SK-N-SH treated with all-trans-retinoic acid at 6 μM for 48 hours (cell line): ENCODE measurements at regions not wholly inside any gene's neighbourhood (a gene's known extent, or its start where the extent isn't known, plus 50 kb on each side); places are given as distances from the start of the nearest gene placed in this dataset.

Source experiments
- CREB5 ChIP-seq: fragments of 250-450 bp; sonication (Bioruptor Pico); IDR thresholded peaks from 2 replicates; pipeline ENCODE4 v1.5.1; 2020; ENCODE audit warnings: low read depth, mild to moderate bottlenecking, moderate library complexity
- GLIS3 ChIP-seq: fragments of 250-450 bp; sonication (Bioruptor Pico); IDR thresholded peaks from 2 replicates; pipeline ENCODE4 v1.5.0; 2020; ENCODE audit warnings: mild to moderate bottlenecking, moderate library complexity
- PATZ1 ChIP-seq: fragments of 250-450 bp; sonication (Bioruptor Pico); IDR thresholded peaks from 2 replicates; pipeline ENCODE4 v1.8.0; 2020; ENCODE audit warnings: mild to moderate bottlenecking, moderate library complexity, borderline replicate concordance
- POU6F1 ChIP-seq: fragments of 250-450 bp; sonication (Bioruptor Pico); IDR thresholded peaks from 2 replicates; pipeline ENCODE4 v1.8.0; 2021; ENCODE audit warnings: low read depth, mild to moderate bottlenecking, moderate library complexity, borderline replicate concordance
- PPARA ChIP-seq: fragments of 250-450 bp; sonication (Bioruptor Pico); IDR thresholded peaks from 2 replicates; pipeline ENCODE4 v1.5.0; 2020; ENCODE audit warnings: mild to moderate bottlenecking, borderline replicate concordance
- TCF4 ChIP-seq: fragments of 250-450 bp; sonication (Bioruptor Pico); IDR thresholded peaks from 2 replicates; pipeline ENCODE4 v1.8.0; 2021; ENCODE audit warnings: mild to moderate bottlenecking, moderate library complexity, borderline replicate concordance
- TOX ChIP-seq: fragments of 250-450 bp; sonication (Bioruptor Pico); IDR thresholded peaks from 2 replicates; pipeline ENCODE4 v1.8.0; 2021; ENCODE audit warnings: mild to moderate bottlenecking, moderate library complexity, borderline replicate concordance
- TSHZ2 ChIP-seq: fragments of 250-450 bp; sonication (Bioruptor Pico); IDR thresholded peaks from 2 replicates; pipeline ENCODE4 v1.5.0; 2020; ENCODE audit warnings: mild to moderate bottlenecking, moderate library complexity
- ZC3H10 ChIP-seq: fragments of 250-450 bp; sonication (Bioruptor Pico); IDR thresholded peaks from 2 replicates; pipeline ENCODE4 v1.5.1; 2021; ENCODE audit warnings: mild to moderate bottlenecking, moderate library complexity
- ZFP3 ChIP-seq: fragments of 250-450 bp; sonication (Bioruptor Pico); IDR thresholded peaks from 2 replicates; pipeline ENCODE4 v1.5.0; 2020; ENCODE audit warnings: mild to moderate bottlenecking, moderate library complexity
- ZFP30 ChIP-seq: fragments of 450-650 bp; formaldehyde crosslinking; IDR thresholded peaks from 2 replicates; pipeline ENCODE4 v1.5.0; 2022; ENCODE audit warnings: mild to moderate bottlenecking, moderate library complexity
- ZNF565 ChIP-seq: fragments of 450-650 bp; formaldehyde crosslinking; conservative IDR thresholded peaks from 2 replicates; pipeline ENCODE4 v1.5.0; 2020; ENCODE audit warnings: low read depth, mild to moderate bottlenecking, moderate library complexity
- ZNF70 ChIP-seq: fragments of 450-650 bp; formaldehyde crosslinking; IDR thresholded peaks from 2 replicates; pipeline ENCODE4 v1.5.0; 2020; ENCODE audit warnings: mild to moderate bottlenecking, moderate library complexity

- TF ChIP-seq ZC3H10 (CRISPR knock-in tag) (no peak), CREB5 (no peak), PATZ1 (no peak), TOX (CRISPR knock-in tag) (no peak), GLIS3 (CRISPR knock-in tag) (no peak), TSHZ2 (no peak), ZFP30 (CRISPR knock-in tag) (no peak), PPARA (no peak), TCF4 (CRISPR knock-in tag) (no peak), POU6F1 (CRISPR knock-in tag) (no peak), ZNF565 (no peak), ZNF70 (no peak), ZFP3 (CRISPR knock-in tag) (no peak)
Measured at GRCh38 chr2:129755786-129756185, 223.7 kb upstream of the RAB6C start.
